GM18858 (cell line): ENCODE measurements at regions not wholly inside any gene's neighbourhood (a gene's known extent, or its start where the extent isn't known, plus 50 kb on each side); places are given as distances from the start of the nearest gene placed in this dataset.

Source experiments
- ATAC-seq: cut with Tn5 transposase; IDR thresholded peaks from one replicate; pipeline ENCODE4 v1.9.1; 2021; ENCODE audit not compliant: unreplicated experiment

DNA sequence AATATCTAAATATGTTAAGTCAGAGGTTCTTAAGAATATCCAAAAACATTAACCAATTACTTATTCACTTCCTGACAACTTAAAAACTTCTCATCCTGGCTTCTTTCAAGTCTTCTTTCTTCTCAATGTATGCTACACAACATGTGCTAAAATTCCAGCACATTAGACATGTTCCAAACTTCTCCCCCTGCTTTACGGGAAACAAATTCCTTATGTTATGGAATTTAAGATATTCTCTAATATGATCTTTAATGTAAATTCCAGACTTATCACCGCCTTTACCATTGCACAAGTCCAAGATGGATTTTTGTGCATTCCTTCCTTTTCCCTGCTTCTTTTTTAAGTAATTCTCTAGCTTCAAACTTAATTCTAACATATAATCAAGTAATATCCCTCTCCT, 964.5 kb upstream of the CHORDC1 start:
- ATAC-seq: no peak

DNA sequence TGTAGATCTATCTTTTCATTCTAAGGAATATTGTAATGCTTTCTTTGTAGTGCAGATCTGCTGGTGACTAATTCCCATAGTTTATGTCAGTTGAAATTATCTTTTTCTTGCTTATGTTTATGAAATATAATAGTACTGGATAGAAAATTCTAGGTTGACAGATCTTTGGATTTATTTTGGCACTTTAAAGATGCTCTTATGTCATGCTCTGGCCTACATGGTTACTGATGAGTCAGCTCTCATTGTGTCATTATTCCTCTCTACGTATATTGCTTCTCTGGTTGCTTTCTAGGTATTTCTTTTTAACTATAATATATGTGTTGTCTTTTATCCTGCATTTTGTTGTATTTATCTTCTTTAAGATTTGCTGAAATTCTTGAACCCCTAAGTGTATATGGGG, 955.5 kb upstream of the CHORDC1 start:
- ATAC-seq: no peak

DNA sequence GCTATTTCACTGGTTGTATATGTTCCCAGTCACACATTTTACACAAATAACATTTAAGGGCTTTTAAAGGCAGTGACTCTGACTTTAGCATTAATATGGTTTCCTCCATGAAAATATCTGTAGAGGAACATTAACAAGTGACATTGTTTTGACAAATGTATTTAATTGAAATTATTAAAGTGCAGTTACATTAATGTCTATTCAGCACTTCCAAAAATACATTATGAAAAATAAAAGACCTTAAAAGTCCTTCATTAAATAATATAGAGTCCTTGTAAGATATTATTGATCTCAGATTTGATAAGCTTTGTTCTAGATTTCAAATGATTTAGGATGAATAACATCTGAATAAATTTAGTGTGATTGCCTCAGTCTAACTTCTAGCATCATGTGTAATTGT, 951.9 kb upstream of the CHORDC1 start:
- no peak for ATAC-seq

DNA sequence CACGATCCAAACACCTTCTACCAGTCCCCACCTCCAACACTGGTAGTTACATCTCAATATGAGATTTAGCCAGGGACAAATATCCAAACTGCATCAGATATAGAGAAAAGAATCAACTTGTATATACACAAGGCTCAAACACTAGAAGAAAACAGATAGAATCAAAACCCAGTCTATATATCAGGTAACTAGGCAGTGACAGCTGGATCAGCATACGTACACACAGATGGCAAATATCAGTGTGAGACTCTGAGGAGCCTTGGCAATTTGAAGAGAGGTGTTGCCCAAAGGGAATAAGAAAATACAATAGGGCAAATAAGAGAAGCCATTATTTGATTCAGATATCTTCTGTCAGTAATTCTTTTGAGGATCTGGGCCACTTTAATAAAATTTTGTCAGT, 951.3 kb upstream of the CHORDC1 start:
- ATAC-seq: no peak

DNA sequence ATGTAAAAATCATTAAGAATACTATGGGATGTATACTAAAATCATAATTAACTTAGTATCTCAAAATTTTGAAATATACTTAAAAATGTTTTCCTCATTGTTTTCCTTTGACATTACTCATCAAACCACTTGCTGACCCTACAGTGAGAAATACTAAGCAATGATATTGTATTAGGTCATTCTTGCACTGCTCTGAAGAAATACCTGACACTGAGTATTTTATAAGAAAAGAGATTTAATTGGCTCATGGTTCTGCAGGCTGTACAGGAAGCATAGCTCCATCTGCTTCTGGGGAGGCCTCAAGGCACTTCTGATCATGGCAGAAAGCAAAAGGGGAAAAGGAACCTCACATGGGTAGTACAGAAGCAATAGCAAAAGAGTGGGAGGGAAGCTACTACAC, 950.9 kb upstream of the CHORDC1 start:
- ATAC-seq: no peak

DNA sequence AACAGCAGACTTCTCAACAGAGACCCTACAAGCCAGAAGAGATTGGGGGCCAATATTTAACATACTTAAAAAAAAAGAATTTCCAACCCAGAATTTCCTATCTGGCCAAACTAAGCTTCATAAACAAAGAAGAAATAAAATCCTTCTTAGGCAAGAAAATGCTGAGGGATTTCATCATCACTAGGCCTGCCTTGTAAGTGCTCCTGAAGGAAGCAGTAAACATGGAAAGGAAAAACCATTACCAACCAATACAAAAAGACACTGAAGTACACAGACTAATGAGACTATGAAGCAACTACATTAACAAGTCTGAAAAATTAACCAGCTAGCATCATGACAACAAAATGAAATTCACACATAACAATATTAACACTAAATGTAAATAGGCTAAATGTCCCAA, 947.9 kb upstream of the CHORDC1 start:
- no peak for ATAC-seq

DNA sequence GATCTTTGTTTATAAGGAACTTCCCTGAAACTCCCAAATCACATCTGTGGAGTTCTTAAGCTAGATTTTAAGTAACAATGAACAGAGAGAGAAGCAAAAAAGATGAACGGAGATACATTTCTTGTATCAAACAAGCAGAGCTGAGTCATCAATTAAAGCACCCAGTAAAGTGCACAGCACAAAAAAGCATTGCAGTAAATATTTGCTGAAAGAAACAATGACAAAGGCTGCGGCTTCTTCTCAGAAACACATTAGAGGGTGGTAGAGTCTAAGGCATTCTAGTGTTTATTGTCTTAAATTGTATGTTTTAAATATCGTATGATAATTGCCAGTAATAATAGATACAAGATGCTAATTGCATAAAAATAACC, 941.6 kb upstream of the CHORDC1 start:
- no peak for ATAC-seq

DNA sequence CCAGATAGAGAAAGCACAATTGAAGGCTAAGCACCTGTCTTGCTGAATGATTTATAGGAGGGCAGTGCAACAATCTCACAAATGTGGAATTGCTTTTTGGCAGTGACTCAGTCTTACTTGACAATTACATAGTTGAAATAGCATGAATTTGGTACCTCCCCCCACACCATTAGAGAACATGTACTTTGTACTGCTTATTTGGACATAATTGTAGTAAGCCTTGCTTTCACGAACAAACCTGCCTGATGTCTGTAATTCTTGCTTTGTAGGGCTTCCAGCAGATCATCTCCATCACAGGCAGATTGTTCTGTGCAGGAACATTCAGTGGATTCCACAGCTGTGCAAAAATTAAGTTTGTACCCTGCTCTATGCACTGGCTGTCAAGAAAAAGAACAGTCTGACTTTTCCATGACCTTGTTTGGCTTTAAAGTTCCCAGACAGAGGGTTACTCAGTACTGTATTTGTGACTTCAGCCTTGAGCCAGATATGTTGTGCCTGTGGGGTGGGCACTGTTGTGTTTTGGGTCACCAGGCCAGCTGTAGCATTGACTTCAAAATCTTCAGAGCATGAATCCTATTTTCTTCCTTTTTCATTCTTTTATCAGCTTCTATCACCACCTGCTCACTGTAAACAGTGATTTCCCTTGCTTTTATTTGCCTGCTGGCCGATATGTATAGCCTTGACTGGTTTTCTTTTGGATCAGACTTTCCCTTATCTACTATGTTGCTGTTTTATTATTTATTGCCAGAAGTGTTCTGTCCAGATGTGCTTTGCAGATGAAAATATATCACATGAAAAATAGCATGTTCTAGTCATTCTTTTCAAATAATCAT, 941.0 kb upstream of the CHORDC1 start:
- ATAC-seq: no peak

DNA sequence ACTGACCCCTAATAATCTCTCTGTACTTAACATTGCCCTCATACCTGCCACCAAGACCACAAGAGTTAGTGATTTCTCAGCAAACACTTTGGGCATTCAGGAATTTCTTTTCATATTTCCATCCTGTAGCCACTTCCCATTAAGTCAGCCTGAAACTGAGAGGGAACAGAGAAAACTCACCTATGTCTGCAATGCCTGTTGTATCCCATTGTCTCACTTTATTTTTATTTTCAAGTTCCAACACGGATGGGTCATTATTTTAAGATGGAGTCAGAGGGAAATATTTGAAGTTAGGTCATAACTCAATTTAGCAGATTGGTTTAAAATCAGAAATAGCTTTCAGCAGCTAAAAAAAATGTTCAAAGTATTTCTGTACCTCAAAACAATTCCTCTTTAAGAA, 937.8 kb upstream of the CHORDC1 start:
- no peak for ATAC-seq

DNA sequence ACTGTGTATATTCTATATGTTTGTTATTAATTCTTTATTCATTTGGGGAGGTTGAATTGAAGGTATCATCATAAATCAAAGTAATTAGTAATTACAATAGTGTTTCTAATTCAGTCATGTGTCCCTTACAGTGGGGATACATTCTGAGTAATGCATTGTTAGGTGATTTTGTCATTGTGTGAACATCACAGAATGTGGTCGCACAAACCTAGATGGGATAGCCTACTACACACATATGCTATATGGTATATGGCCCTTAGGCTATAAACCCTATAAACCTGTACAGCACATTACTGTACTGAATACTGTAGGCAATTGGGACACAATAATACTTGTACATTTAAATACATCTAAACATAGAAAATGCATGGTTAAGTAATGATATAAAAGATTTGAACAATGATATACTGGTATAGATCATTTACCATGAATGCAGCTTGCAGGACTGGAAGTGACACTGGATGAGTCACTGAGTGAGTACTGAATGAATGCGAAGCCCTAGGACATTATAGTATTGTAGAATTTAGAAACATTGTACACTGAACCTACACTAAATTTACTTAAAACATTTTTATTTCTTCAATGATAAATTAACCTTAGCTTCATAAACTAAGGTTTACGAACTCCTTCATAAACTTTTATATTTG, 936.2 kb upstream of the CHORDC1 start:
- ATAC-seq: no peak

DNA sequence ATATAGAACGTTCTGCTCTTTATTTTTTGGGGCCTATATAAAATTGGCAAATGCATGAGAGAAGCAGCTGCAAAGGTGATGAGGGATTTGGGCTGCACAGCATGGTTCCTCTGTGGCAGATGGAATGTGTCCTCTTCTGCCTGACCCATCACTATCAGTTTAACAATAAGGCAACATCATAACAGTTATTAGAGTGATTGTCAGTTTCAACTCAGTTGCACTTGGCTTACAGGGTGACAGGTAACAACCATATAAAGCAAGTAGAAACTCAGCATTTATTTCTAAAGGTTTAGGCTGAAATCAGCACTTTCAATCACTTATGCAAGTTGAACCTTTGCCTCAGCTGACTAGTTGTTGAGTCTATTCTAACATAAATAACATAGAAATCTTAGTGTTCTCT, 935.4 kb upstream of the CHORDC1 start:
- ATAC-seq: no peak

DNA sequence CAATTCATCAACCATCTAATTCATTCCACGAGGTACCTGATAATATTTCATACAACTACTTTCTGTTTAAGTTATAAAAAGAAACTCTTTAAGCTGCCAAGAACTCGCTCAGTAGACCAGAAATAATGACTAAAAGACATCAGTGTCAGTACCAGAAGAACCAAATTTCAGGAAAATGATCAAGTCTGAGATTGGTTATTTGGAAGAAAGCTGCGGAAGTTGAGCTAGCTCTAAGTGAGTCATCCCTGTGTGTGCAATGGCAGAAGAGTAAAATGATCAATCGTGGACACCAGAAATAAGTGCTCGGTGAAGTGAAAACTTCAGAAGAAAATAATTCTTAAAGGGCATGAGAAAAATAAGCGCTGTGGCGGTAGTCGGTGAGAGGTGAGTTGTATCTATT, 933.2 kb upstream of the CHORDC1 start:
- no peak for ATAC-seq

DNA sequence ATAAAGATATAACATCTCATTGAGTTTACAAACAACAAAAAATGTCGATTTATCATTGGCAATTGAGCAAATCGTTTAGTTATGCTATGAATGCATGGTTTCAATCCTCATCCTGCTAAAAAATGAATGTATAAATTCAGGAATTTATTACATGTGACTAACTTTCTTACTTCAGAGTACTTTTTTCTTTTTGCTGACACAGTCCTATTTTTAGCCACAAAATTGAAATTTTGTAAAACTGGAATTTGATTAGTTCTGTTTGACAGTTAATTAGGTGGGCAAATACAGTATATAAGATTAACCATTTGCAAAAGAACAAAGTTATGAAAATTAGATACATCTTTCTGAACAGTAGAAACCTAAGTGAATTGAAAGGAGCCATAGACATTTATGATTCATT, 925.0 kb upstream of the CHORDC1 start:
- ATAC-seq: no peak

DNA sequence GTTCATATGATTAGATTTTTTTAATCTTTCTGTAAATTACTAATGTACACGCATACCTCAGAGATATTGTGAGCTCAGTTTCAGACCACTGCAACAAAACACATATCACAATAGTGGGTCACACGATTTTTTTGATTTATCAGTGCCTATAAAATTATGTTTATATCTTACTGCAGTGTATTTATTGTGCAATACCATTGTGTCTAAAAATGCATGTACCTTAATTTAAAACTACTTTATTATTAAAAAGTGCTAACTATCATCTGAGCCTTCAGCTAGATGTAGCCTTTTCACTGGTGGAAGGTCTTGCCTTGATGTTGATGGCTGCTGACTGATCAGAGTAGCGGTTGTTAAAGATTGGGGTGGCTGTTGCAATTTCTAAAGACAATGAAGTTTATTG, 918.8 kb upstream of the CHORDC1 start:
- ATAC-seq: no peak

DNA sequence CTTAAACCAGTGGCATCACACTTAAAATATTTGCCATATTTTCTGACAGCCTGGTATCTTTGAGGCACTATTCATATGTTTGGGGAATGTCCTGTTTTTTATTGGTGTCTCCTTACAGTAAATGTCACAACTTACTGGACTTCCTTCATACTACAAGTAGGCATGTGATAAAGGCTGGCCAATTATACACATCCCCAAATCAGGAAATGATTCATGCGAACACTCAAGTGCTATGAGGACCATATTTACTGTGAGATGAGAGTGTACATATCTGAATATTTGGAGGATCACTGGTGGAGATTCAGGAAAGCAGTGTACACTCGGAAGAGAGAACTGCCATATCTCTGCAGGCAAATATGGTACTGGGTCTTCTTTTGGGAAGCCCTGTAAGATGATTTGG, 913.8 kb upstream of the CHORDC1 start:
- ATAC-seq: no peak

DNA sequence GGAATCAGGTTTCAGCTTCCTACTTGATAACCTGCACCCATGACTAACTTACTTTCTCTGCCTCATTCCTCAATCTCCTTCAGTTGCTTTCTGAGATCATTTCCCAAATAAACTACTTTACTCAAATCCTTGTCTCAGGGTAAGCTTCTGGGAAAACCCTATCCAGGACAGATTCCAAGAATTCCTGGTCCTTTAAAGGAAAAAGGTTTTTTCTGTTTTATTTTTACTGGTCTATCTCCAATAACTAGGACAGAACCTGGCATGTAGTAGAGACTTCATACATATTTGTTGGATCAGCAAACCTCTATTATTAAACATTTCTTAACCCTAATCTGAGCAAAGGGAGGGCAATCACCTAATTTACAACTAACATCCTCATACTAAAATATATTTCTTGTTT, 910.5 kb upstream of the CHORDC1 start:
- no peak for ATAC-seq

DNA sequence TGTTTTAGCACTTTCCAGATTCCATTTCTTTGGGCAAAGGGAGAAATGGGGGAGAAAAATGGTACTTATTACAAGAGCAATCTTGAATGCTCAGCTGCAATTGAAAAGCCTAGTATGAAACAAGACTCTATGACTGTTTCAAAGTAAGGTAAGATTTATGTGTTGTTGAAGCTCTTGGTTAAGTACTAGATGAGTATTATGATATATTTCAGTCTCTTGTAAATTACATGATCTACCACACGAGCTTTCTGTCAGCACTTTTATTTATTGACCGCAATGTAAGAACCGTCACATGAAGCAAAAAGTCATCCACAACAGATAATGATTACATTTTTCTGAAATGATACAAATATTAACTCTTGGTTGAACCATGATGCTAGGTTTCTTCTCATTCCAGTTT, 906.7 kb upstream of the CHORDC1 start:
- no peak for ATAC-seq

DNA sequence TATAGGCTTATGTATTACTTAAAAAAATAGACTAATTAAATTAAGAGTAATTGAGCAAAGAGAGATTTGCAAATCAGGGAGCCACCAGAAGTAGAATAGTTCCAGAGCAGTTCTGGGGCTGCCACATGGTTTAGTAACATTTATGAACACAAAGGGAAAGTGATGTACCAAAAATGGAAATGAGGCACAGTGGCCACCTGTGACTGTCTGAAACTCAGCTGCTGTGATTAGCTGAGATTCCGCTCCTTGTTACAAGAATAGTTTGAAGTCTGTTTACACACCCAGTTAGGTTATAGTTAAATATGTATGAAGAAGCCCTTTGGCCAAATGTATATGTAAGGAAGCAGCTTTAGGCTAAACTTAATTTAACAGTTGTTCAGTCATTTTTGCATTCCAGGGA, 901.5 kb upstream of the CHORDC1 start:
- ATAC-seq: no peak

DNA sequence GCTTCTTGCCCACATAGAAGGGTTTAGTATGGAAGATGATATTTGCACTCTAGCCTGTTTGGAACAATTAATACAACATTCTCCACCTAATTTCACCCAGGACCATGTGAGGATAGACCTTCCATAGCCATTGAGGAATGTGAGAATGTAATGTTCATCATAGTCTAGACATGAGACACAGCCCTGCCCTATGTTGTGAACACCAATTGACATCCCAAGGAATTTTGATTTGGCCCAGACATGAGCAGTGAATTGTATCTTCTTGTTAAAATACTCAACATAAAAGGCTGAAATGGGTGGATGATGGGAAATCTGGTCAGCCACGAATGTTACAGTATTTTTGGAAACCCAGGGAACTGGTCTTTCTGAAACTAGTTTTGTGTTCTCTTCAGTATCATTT, 892.3 kb upstream of the CHORDC1 start:
- no peak for ATAC-seq

DNA sequence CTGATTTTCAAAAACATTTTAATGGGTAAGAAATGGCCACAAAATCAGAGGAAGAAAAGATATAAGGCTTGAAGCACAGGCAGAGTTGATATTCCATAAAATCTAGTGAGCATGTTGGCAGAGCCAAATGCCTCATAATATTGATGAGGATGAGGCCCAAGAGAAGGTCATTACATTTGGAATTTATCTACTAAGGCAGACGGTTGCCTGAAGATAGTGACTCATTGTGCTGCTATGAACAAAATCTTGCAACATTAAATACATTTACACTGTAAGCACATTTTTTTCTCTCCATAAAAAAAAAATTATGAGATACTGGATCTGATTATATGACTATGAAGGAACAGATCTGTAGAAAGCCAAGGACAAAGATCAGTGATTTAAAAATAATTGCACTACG, 881.4 kb upstream of the CHORDC1 start:
- no peak for ATAC-seq

DNA sequence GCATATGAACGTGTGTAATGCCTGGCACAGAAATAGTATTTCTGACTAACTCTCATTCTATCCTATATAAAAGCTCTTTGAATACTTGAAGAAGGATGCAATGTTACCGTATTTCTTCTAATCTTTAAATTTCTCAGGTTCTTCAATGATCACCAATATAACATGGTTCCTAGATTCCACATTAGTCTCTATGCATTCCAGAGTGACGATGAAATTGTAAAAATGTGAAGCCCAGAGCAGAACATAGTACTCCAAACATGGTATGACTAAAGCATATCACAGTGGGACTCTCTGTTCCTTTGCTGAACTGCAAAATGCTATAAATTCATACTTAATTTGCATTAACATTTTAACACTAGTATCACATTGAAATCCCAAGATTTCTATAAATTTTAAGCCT, 877.6 kb upstream of the CHORDC1 start:
- ATAC-seq: no peak

DNA sequence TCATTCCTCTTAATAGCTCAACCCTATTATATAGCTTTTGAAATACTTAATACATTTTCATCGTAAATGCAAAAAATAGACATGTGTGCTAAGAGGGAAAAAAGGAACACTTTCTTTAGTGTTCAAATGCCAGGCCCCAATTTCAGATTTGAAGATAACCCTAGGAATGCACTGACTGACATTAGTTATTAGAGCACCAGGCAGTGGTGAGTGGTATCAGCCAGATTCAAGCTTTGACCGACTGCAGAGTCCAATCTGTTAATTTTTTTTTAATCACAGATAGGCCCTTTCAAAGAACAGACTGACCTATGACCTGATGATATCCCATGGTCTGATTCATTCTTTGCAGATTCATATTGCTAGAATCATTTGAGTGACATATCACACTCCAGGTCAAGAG, 874.2 kb upstream of the CHORDC1 start:
- no peak for ATAC-seq

DNA sequence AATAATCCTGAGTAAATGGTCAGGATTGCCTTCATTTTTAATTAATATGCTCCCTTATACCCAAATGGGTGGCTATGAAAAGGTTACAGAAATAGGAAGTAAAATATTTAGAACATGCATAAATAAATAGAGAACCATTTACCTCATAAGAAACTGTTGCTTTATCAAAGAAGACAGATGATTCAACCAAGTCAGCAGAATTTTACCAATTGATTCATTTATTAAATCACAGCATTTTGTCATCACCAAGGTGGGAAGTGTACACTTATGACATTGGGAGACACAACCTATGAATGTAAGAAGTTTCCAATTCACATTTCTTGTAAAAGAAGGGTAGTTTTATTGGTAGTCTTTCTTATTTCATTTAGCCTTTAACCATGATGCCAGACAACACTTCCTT, 870.3 kb upstream of the CHORDC1 start:
- ATAC-seq: no peak
